Liver (tissue), 8 donors: ENCODE measurements at regions not wholly inside any gene's neighbourhood (a gene's known extent, or its start where the extent isn't known, plus 50 kb on each side); places are given as distances from the start of the nearest gene placed in this dataset.
A peak's percentile ranks its signal among the peaks of the same experiment; 100 is the strongest.

Experiments used
- DNase-seq: peaks from one replicate; pipeline ENCODE4 v3.0.0-alpha.2; 2017; ENCODE audit warnings: low spot score
- H3K27ac ChIP-seq, 2 donors: one replicate each; pipeline ENCODE4 v1.7.0; 2013; ENCODE audit warnings: inconsistent platforms in 2 of 2, low read length in 2 of 2, control low read depth in 1 of 2, low read depth in 1 of 2, mild to moderate bottlenecking in 1 of 2
- H3K27me3 ChIP-seq, 4 donors: one replicate each; pipeline versions ENCODE4 v1.6.1 to v1.7.0; 2013; ENCODE audit warnings: low read length in 3 of 4, inconsistent platforms in 1 of 4, mild to moderate bottlenecking in 1 of 4, moderate library complexity in 1 of 4; ENCODE audit not compliant: control insufficient read depth in 4 of 4, insufficient read depth in 4 of 4
- H3K36me3 ChIP-seq, 4 donors: one replicate each; pipeline versions ENCODE4 v1.6.1 to v1.7.0; 2013; ENCODE audit warnings: low read length in 3 of 4, mild to moderate bottlenecking in 3 of 4, low read depth in 1 of 4, moderate library complexity in 1 of 4; ENCODE audit not compliant: control insufficient read depth in 4 of 4, insufficient read depth in 3 of 4
- H3K4me1 ChIP-seq, 4 donors: one replicate each; pipeline versions ENCODE4 v1.6.1 to v1.7.0; 2013; ENCODE audit warnings: low read length in 3 of 4, mild to moderate bottlenecking in 3 of 4, moderate library complexity in 1 of 4; ENCODE audit not compliant: control insufficient read depth in 4 of 4, insufficient read depth in 4 of 4
- H3K4me3 ChIP-seq, 3 donors: one replicate each; pipeline versions ENCODE4 v1.6.1 to v1.7.0; 2013; ENCODE audit warnings: low read length in 3 of 3, control low read depth in 1 of 3, low read depth in 1 of 3, mild to moderate bottlenecking in 1 of 3
- H3K9ac ChIP-seq, 2 donors: one replicate each; pipeline ENCODE4 v1.7.0; 2013; ENCODE audit warnings: low read length in 2 of 2, mild to moderate bottlenecking in 2 of 2, moderate library complexity in 2 of 2, control low read depth in 1 of 2, low read depth in 1 of 2
- H3K9me3 ChIP-seq, 4 donors: one replicate each; pipeline versions ENCODE4 v1.6.1 to v1.7.0; 2013; ENCODE audit warnings: low read length in 3 of 4; ENCODE audit not compliant: control insufficient read depth in 4 of 4
- EGR1 ChIP-seq, 2 donors: IDR thresholded peaks; 2 replicates each; pipeline ENCODE4 v1.6.1; 2016 to 2018; ENCODE audit warnings: antibody characterized with exemption in 2 of 2, low read depth in 2 of 2
- FOXA1 ChIP-seq: IDR thresholded peaks from 2 replicates; pipeline ENCODE4 v1.6.1; 2016; ENCODE audit warnings: antibody characterized with exemption
- FOXA2 ChIP-seq: IDR thresholded peaks from 2 replicates; pipeline ENCODE4 v1.6.1; 2016; ENCODE audit warnings: antibody characterized with exemption
- HNF4A ChIP-seq, 2 donors: conservative IDR thresholded peaks; 2 replicates each; pipeline ENCODE4 v1.6.1; 2016; ENCODE audit warnings: antibody characterized with exemption in 2 of 2, mild to moderate bottlenecking in 2 of 2
- HNF4G ChIP-seq: IDR thresholded peaks from 2 replicates; pipeline ENCODE4 v1.6.1; 2016; ENCODE audit warnings: antibody characterized with exemption
- JUND ChIP-seq, 2 donors: IDR thresholded peaks; 2 replicates each; pipeline ENCODE4 v1.6.1; 2016; ENCODE audit warnings: antibody characterized with exemption in 2 of 2
- NR2F2 ChIP-seq: IDR thresholded peaks from 2 replicates; pipeline ENCODE4 v1.6.1; 2016; ENCODE audit warnings: antibody characterized with exemption
- RAD21 ChIP-seq, 2 donors: IDR thresholded peaks; 2 replicates each; pipeline ENCODE4 v1.6.1; 2016; ENCODE audit warnings: antibody characterized with exemption in 2 of 2, mild to moderate bottlenecking in 2 of 2
- RXRA ChIP-seq, 2 donors: IDR thresholded peaks; 2 replicates each; pipeline ENCODE4 v1.6.1; 2017 to 2018; ENCODE audit warnings: antibody characterized with exemption in 2 of 2, mild to moderate bottlenecking in 1 of 2
- SP1 ChIP-seq: IDR thresholded peaks from 2 replicates; pipeline ENCODE4 v1.6.1; 2018; ENCODE audit warnings: antibody characterized with exemption, mild to moderate bottlenecking
- TAF1 ChIP-seq: conservative IDR thresholded peaks from 2 replicates; pipeline ENCODE4 v1.6.1; 2016; ENCODE audit warnings: antibody characterized with exemption, mild to moderate bottlenecking
- YY1 ChIP-seq: IDR thresholded peaks from 2 replicates; pipeline ENCODE4 v1.6.1; 2016; ENCODE audit warnings: antibody characterized with exemption, mild to moderate bottlenecking
- WGBS: extraction: QIAGEN DNeasy Blood & Tissue Kit; methylation state at CpG from one replicate; pipeline ENCODE4 v1.1.7; 2013; 5-methylcytosine and 5-hydroxymethylcytosine counted together
- TF ChIP-seq, protein P1 (sequence below): IDR thresholded peaks from 2 replicates; pipeline ENCODE4 v1.6.1; 2016; ENCODE audit warnings: antibody characterized with exemption
- TF ChIP-seq, protein P2 (sequence below): IDR thresholded peaks from 2 replicates; pipeline ENCODE4 v1.6.1; 2016; ENCODE audit warnings: antibody characterized with exemption
- TF ChIP-seq, protein P3 (sequence below): IDR thresholded peaks from 2 replicates; pipeline ENCODE4 v1.6.1; 2016; ENCODE audit warnings: antibody characterized with exemption, mild to moderate bottlenecking
- TF ChIP-seq, protein P4 (sequence below): fragments of 150-350 bp; IDR thresholded peaks from 2 replicates; pipeline ENCODE4 v1.5.1; 2017; ENCODE audit warnings: improper control_type of control experiment, low read depth, low read length; ENCODE audit not compliant: missing input control
- donor health status: healthy.
- donor health status: healthy.
- donor health status: healthy.
- donor health status: healthy.
- donor health status: healthy.

DNA sequence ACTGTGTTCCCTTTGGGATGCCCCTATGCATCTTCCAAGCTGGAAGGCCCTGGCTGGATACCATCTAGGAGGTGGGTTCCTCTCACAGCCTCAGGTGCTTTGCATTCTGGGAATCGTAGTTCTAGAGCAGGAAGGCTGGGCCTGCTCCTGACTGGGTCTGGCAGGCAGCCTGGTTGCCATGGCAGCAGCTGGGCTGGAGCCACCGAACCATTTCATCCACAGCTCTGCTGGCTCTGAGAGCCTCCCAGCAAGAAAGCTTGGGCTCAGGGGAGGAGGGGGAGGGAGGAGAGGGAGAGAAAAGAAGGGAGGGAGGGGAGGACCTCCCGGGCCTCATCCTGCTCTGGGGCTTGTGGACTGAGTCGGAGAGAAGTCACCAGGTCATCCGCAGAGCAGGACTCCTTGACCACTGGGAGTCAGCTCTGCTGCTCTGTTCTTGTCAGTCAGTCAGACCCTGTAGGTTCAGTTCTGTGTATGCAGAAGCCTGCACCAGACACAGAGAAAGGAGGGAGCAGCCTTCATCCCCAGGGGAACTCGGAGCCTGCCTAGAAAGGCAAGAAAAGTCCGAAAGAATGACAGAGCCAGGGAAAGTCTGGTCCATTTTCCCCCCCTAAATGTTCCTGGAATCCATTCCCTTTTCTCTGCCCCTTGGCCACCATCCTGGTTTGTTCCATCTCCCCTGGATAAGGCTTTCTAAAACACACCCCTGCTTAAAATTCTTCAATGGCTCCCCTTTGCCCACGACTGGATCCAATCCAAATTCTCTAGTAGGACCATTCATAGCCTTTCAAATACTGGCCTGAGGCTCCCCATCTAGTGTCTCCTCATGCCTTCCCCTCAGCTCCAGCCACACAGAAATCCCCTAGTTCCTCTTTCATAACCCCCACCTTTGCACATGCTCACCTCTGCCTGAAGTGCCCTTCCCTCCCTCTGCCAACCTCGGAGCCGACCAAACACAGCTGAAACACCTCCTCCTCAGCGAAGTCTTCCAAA lies 65.4 kb upstream of the ARAP3 start:
- Histone ChIP-seq H3K27ac (no peak overlapping the region), H3K27me3 (peaks cover 0 to 4% (median 0%) of the 10 kb centered on the region in 4 donors), H3K4me3 (no peak overlapping the region), H3K9ac (no peak overlapping the region), H3K36me3 (no peaks in the 10 kb centered on the region), H3K9me3 (no peaks in the 10 kb centered on the region), H3K4me1 (no peaks in the 10 kb centered on the region)
- TF ChIP-seq, protein P1, sequence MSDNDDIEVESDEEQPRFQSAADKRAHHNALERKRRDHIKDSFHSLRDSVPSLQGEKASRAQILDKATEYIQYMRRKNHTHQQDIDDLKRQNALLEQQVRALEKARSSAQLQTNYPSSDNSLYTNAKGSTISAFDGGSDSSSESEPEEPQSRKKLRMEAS = no peak
- TF ChIP-seq FOXA2 = no peak
- 35% methylated on average over 11 of the region's 11 CpGs for WGBS
- peak; percentile 40 for DNase-seq

DNA sequence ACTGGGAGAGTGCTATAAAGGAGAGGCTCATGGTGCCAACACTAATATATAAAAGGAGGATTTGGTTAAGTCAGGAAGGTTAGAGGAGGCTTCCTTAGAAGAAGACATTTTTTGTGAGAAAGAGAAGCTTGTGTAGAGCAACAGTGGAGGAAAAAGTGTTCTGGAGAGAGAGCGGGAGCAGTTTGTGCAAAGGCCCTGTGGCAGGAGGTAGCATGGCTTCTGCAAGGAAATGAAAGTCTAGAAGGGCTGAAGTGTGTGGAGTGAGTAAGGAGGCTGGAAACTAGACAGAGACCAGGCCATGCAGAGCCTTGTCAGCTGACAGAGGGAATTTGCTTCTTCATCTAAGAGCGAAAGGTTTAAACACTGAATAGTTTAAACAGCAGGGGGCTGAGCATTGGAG lies 64.4 kb upstream of the ARAP3 start:
- H3K27ac ChIP-seq = no peak overlapping the region
- WGBS = 94% methylated on average over 2 of the region's 2 CpGs
- no peaks in the 10 kb centered on the region for H3K36me3 ChIP-seq
- H3K4me1 ChIP-seq = no peaks in the 10 kb centered on the region
- DNase-seq = no peak
- H3K9me3 ChIP-seq = no peaks in the 10 kb centered on the region
- no peak overlapping the region for H3K9ac ChIP-seq
- TF ChIP-seq TAF1 = no peak
- H3K4me3 ChIP-seq = no peak overlapping the region
- no peaks in the 10 kb centered on the region for H3K27me3 ChIP-seq

DNA sequence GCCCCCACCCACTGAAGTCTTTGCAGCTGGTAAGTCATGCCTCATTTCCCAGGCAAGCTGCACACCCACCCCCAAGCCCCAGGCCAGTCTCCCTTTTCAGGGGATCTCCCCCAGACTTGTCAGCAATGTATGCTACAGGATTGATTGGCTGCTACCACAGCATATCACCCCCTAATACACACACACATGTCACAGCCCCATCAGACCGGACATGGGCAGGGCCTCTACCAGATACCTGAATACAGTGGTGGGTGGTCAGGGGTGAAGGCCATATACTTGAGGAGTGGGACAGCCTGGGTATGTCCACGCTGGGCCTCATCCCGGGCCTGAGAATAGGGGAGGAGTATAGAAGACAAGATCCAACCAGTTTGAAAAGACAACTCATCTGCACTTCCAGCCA lies 63.4 kb upstream of the ARAP3 start:
- TF ChIP-seq RAD21 (IDR thresholded peaks at IDR 0.05) = no peak
- no peak for TF ChIP-seq FOXA1
- no peak for TF ChIP-seq TAF1
- TF ChIP-seq, protein P2, sequence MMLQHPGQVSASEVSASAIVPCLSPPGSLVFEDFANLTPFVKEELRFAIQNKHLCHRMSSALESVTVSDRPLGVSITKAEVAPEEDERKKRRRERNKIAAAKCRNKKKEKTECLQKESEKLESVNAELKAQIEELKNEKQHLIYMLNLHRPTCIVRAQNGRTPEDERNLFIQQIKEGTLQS = no peak
- H3K27ac ChIP-seq = no peak overlapping the region
- H3K9me3 ChIP-seq = no peaks in the 10 kb centered on the region
- DNase-seq = no peak
- no peaks in the 10 kb centered on the region for H3K27me3 ChIP-seq
- no peaks in the 10 kb centered on the region for H3K36me3 ChIP-seq
- WGBS = 85% methylated on average over 3 of the region's 3 CpGs
- H3K4me3 ChIP-seq = no peak overlapping the region
- no peak overlapping the region for H3K9ac ChIP-seq
- H3K4me1 ChIP-seq = no peaks in the 10 kb centered on the region

DNA sequence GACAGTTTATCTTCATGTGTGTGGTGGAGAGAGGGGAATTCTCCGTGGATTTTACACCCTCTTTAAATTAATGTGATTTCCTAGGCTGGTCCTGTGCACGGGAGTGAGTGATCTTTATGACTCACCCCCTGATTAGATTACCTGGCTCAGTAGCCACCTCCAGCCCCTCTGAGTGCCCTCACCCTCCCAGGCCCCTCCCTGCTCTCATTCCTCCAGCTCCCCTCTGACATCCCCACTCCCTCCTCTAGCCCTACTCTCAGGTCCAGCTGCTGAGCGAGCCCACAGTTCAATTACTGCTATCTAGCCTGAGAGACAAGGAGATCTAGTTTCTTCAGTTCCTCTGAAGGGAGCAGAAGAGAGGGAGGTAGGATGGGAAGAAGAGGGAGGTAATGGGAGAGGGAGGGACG lies 61.8 kb upstream of the ARAP3 start:
- H3K36me3 ChIP-seq = no peaks in the 10 kb centered on the region
- no peaks in the 10 kb centered on the region for H3K9me3 ChIP-seq
- no peaks in the 10 kb centered on the region for H3K27me3 ChIP-seq
- 33% methylated on average over 4 of the region's 4 CpGs for WGBS
- H3K27ac ChIP-seq = no peak overlapping the region
- H3K9ac ChIP-seq = no peak overlapping the region
- TF ChIP-seq, protein P2 = no peak
- TF ChIP-seq, protein P1 = no peak
- TF ChIP-seq, protein P3, sequence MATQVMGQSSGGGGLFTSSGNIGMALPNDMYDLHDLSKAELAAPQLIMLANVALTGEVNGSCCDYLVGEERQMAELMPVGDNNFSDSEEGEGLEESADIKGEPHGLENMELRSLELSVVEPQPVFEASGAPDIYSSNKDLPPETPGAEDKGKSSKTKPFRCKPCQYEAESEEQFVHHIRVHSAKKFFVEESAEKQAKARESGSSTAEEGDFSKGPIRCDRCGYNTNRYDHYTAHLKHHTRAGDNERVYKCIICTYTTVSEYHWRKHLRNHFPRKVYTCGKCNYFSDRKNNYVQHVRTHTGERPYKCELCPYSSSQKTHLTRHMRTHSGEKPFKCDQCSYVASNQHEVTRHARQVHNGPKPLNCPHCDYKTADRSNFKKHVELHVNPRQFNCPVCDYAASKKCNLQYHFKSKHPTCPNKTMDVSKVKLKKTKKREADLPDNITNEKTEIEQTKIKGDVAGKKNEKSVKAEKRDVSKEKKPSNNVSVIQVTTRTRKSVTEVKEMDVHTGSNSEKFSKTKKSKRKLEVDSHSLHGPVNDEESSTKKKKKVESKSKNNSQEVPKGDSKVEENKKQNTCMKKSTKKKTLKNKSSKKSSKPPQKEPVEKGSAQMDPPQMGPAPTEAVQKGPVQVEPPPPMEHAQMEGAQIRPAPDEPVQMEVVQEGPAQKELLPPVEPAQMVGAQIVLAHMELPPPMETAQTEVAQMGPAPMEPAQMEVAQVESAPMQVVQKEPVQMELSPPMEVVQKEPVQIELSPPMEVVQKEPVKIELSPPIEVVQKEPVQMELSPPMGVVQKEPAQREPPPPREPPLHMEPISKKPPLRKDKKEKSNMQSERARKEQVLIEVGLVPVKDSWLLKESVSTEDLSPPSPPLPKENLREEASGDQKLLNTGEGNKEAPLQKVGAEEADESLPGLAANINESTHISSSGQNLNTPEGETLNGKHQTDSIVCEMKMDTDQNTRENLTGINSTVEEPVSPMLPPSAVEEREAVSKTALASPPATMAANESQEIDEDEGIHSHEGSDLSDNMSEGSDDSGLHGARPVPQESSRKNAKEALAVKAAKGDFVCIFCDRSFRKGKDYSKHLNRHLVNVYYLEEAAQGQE = no peak
- TF ChIP-seq HNF4A (conservative IDR thresholded peaks at IDR 0.05) = no peak
- no peak for TF ChIP-seq RAD21 (IDR thresholded peaks at IDR 0.05)
- TF ChIP-seq YY1 = no peak
- TF ChIP-seq EGR1 (IDR thresholded peaks at IDR 0.05; ENCODE audit: low read depth in 2 of 2) = no peak
- TF ChIP-seq FOXA1 = no peak
- no peak for TF ChIP-seq FOXA2
- no peak for TF ChIP-seq JUND (IDR thresholded peaks at IDR 0.05)
- TF ChIP-seq SP1 = no peak
- no peak for TF ChIP-seq NR2F2
- no peak for TF ChIP-seq RXRA (IDR thresholded peaks at IDR 0.05)
- TF ChIP-seq TAF1 = no peak
- no peak for TF ChIP-seq HNF4G
- TF ChIP-seq, protein P4, sequence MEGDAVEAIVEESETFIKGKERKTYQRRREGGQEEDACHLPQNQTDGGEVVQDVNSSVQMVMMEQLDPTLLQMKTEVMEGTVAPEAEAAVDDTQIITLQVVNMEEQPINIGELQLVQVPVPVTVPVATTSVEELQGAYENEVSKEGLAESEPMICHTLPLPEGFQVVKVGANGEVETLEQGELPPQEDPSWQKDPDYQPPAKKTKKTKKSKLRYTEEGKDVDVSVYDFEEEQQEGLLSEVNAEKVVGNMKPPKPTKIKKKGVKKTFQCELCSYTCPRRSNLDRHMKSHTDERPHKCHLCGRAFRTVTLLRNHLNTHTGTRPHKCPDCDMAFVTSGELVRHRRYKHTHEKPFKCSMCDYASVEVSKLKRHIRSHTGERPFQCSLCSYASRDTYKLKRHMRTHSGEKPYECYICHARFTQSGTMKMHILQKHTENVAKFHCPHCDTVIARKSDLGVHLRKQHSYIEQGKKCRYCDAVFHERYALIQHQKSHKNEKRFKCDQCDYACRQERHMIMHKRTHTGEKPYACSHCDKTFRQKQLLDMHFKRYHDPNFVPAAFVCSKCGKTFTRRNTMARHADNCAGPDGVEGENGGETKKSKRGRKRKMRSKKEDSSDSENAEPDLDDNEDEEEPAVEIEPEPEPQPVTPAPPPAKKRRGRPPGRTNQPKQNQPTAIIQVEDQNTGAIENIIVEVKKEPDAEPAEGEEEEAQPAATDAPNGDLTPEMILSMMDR = no peak
- no peak for DNase-seq
- H3K4me1 ChIP-seq = no peaks in the 10 kb centered on the region
- no peak overlapping the region for H3K4me3 ChIP-seq
